Activated naive CD8-positive, alpha-beta T cell treated with anti-CD3 and anti-CD28 coated beads, Interleukin-2, amount 10 ng/mL, durations not matched to agents 7 days and 5 days (primary cell): ENCODE measurements at regions not wholly inside any gene's neighbourhood (a gene's known extent, or its start where the extent isn't known, plus 50 kb on each side); places are given as distances from the start of the nearest gene placed in this dataset.

ENCODE experiments used
- ATAC-seq: fragments of 150-1000 bp; cut with Tn5 transposase; one replicate; pipeline ENCODE4 v1.10.0; 2021; ENCODE audit warnings: low read depth, moderate library complexity
- POLR2A ChIA-PET: fragments of 350-600 bp; sonication (Branson Sonifier 250); formaldehyde crosslinking; loops from one replicate; lab custom pipeline; 2021; ENCODE audit warnings: antibody characterized with exemption; lab: Charles Lee
- DNase-seq: peaks from one replicate; pipeline ENCODE4 v3.0.0; 2021
- H3K27ac Mint-ChIP-seq: one replicate; pipeline ENCODE4 v1.8.0; 2022; ENCODE audit warnings: mild to moderate bottlenecking, mixed read lengths
- H3K27me3 Mint-ChIP-seq: one replicate; pipeline ENCODE4 v1.8.0; 2022; ENCODE audit warnings: mild to moderate bottlenecking, moderate library complexity, mixed read lengths
- H3K36me3 Mint-ChIP-seq: one replicate; pipeline ENCODE4 v1.8.0; 2021; ENCODE audit warnings: mild to moderate bottlenecking, mixed read lengths
- H3K4me1 Mint-ChIP-seq: one replicate; pipeline ENCODE4 v1.8.0; 2021; ENCODE audit warnings: mixed read lengths
- H3K4me3 Mint-ChIP-seq: one replicate; pipeline ENCODE4 v1.8.0; 2022; ENCODE audit warnings: mild to moderate bottlenecking, moderate library complexity, mixed read lengths
- H3K9me3 Mint-ChIP-seq: one replicate; pipeline ENCODE4 v1.8.0; 2021; ENCODE audit warnings: mixed read lengths

GRCh38 chr9:110106661-110107060, 101.3 kb downstream of the C9orf152 start:
- no peak for DNase-seq
- Mint-ChIP-seq H3K4me1 (peaks cover 2% of the 10 kb centered on the region), H3K27ac (no peak overlapping the region), H3K9me3 (no peaks in the 10 kb centered on the region), H3K27me3 (peaks cover 3% of the 10 kb centered on the region), H3K4me3 (no peak overlapping the region), H3K36me3 (no peaks in the 10 kb centered on the region)
- POLR2A ChIA-PET, result no interaction called here
- ATAC-seq, result no peak

- Mint-ChIP-seq H3K36me3 (no peaks in the 10 kb centered on the region), H3K9me3 (no peaks in the 10 kb centered on the region), H3K27me3 (peaks cover 3% of the 10 kb centered on the region), H3K4me3 (no peak overlapping the region), H3K27ac (no peak overlapping the region), H3K4me1 (peaks cover 1% of the 10 kb centered on the region)
- POLR2A ChIA-PET, result no interaction called here
- DNase-seq (no peak), ATAC-seq (no peak)
These were observed 98.4 kb downstream of the C9orf152 start for GRCh38 chr9:110109333-110110092.

- Mint-ChIP-seq H3K36me3 (no peaks in the 10 kb centered on the region), H3K4me3 (no peak overlapping the region), H3K9me3 (no peaks in the 10 kb centered on the region), H3K4me1 (peaks cover 1% of the 10 kb centered on the region), H3K27me3 (peaks cover 3% of the 10 kb centered on the region), H3K27ac (no peak overlapping the region)
- ATAC-seq (no peak), DNase-seq (no peak)
- POLR2A ChIA-PET, result interaction anchor here (0.7 to 1.1 kb wide), 2 partner anchors 38 to 885 kb away, joined by 3 to 5 read pairs; no protein-coding TSS in a partner anchor
These were observed 97.8 kb downstream of the C9orf152 start for GRCh38 chr9:110110154-110110553.

- no peak for DNase-seq
- Mint-ChIP-seq H3K9me3 (no peaks in the 10 kb centered on the region), H3K4me3 (no peak overlapping the region), H3K27me3 (no peaks in the 10 kb centered on the region), H3K27ac (no peak overlapping the region), H3K4me1 (peaks cover 1% of the 10 kb centered on the region), H3K36me3 (no peaks in the 10 kb centered on the region)
- ATAC-seq, result no peak
- POLR2A ChIA-PET, result no interaction called here
These were observed 96.1 kb downstream of the C9orf152 start for GRCh38 chr9:110111868-110112267.

GRCh38 chr9:110112792-110113191, 95.2 kb downstream of the C9orf152 start:
- H3K4me3 Mint-ChIP-seq, result no peak overlapping the region
- no peak overlapping the region for H3K27ac Mint-ChIP-seq
- ATAC-seq (no peak), DNase-seq (no peak)
- POLR2A ChIA-PET, result no interaction called here
- H3K9me3 Mint-ChIP-seq, result no peaks in the 10 kb centered on the region
- H3K27me3 Mint-ChIP-seq, result no peaks in the 10 kb centered on the region
- no peaks in the 10 kb centered on the region for H3K36me3 Mint-ChIP-seq
- peaks cover 1% of the 10 kb centered on the region for H3K4me1 Mint-ChIP-seq

- no peak overlapping the region for H3K4me3 Mint-ChIP-seq
- H3K4me1 Mint-ChIP-seq, result peaks cover 1% of the 10 kb centered on the region
- no peaks in the 10 kb centered on the region for H3K36me3 Mint-ChIP-seq
- ATAC-seq, result no peak
- no peak for DNase-seq
- H3K9me3 Mint-ChIP-seq, result no peaks in the 10 kb centered on the region
- POLR2A ChIA-PET, result no interaction called here
- no peaks in the 10 kb centered on the region for H3K27me3 Mint-ChIP-seq
- no peak overlapping the region for H3K27ac Mint-ChIP-seq
These were observed 93.7 kb downstream of the C9orf152 start for GRCh38 chr9:110114086-110114858.

- Mint-ChIP-seq H3K4me3 (no peak overlapping the region), H3K4me1 (peaks cover 1% of the 10 kb centered on the region), H3K9me3 (no peaks in the 10 kb centered on the region), H3K36me3 (no peaks in the 10 kb centered on the region), H3K27ac (no peak overlapping the region), H3K27me3 (no peaks in the 10 kb centered on the region)
- DNase-seq (no peak), ATAC-seq (no peak)
- POLR2A ChIA-PET, result no interaction called here
These were observed 93.1 kb downstream of the C9orf152 start for GRCh38 chr9:110114859-110115201.

- DNase-seq (no peak), ATAC-seq (no peak)
- Mint-ChIP-seq H3K27ac (no peak overlapping the region), H3K9me3 (no peaks in the 10 kb centered on the region), H3K4me1 (peaks cover 1% of the 10 kb centered on the region), H3K36me3 (no peaks in the 10 kb centered on the region), H3K4me3 (no peak overlapping the region), H3K27me3 (no peaks in the 10 kb centered on the region)
- POLR2A ChIA-PET, result no interaction called here
These were observed 92.6 kb downstream of the C9orf152 start for GRCh38 chr9:110115341-110115820.

- DNase-seq, result no peak
- Mint-ChIP-seq H3K27ac (no peak overlapping the region), H3K36me3 (no peaks in the 10 kb centered on the region), H3K4me1 (no peaks in the 10 kb centered on the region), H3K9me3 (no peaks in the 10 kb centered on the region), H3K27me3 (no peaks in the 10 kb centered on the region), H3K4me3 (no peak overlapping the region)
- POLR2A ChIA-PET, result no interaction called here
- no peak for ATAC-seq
These were observed 92.0 kb downstream of the C9orf152 start for GRCh38 chr9:110115826-110116542.

GRCh38 chr9:110116543-110116885, 91.4 kb downstream of the C9orf152 start:
- Mint-ChIP-seq H3K9me3 (no peaks in the 10 kb centered on the region), H3K27me3 (no peaks in the 10 kb centered on the region), H3K4me3 (no peak overlapping the region), H3K4me1 (no peaks in the 10 kb centered on the region), H3K36me3 (no peaks in the 10 kb centered on the region), H3K27ac (no peak overlapping the region)
- ATAC-seq (no peak), DNase-seq (no peak)
- POLR2A ChIA-PET, result no interaction called here

- Mint-ChIP-seq H3K36me3 (no peaks in the 10 kb centered on the region), H3K4me1 (peaks cover 9% of the 10 kb centered on the region), H3K27ac (no peak overlapping the region), H3K9me3 (no peaks in the 10 kb centered on the region), H3K27me3 (no peaks in the 10 kb centered on the region), H3K4me3 (no peak overlapping the region)
- no peak for ATAC-seq
- POLR2A ChIA-PET, result no interaction called here
- DNase-seq, result no peak
These were observed 86.8 kb downstream of the C9orf152 start for GRCh38 chr9:110121170-110121569.

GRCh38 chr9:110123341-110124095, 84.4 kb downstream of the C9orf152 start:
- Mint-ChIP-seq H3K4me1 (peaks cover 16% of the 10 kb centered on the region), H3K27ac (no peak overlapping the region), H3K9me3 (no peaks in the 10 kb centered on the region), H3K36me3 (no peaks in the 10 kb centered on the region), H3K4me3 (no peak overlapping the region), H3K27me3 (no peaks in the 10 kb centered on the region)
- POLR2A ChIA-PET, result no interaction called here
- DNase-seq (no peak), ATAC-seq (no peak)

GRCh38 chr9:110124439-110124838, 83.5 kb downstream of the C9orf152 start:
- no peak for DNase-seq

More at GRCh38 chr9:110124439-110124838, 83.5 kb downstream of the C9orf152 start:
- H3K36me3 Mint-ChIP-seq, result no peaks in the 10 kb centered on the region
- no peak for ATAC-seq
- H3K9me3 Mint-ChIP-seq, result no peaks in the 10 kb centered on the region
- H3K4me1 Mint-ChIP-seq, result peaks cover 16% of the 10 kb centered on the region
- H3K27ac Mint-ChIP-seq, result no peak overlapping the region
- no peak overlapping the region for H3K4me3 Mint-ChIP-seq
- POLR2A ChIA-PET, result no interaction called here
- H3K27me3 Mint-ChIP-seq, result no peaks in the 10 kb centered on the region
